Stimulated activated CD4-positive, alpha-beta T cell treated with anti-CD3 and anti-CD28 coated beads, Interleukin-4, amount 100 ng/mL, for 1 hour (primary cell): ENCODE measurements at regions not wholly inside any gene's neighbourhood (a gene's known extent, or its start where the extent isn't known, plus 50 kb on each side); places are given as distances from the start of the nearest gene placed in this dataset.
"Not testable (repeated sequence)": the region's sequence is repeated elsewhere in the genome, so short reads cannot be mapped to it uniquely, and the experiment has no call there.

Source experiments
- DNase-seq: peaks from one replicate; pipeline ENCODE4 v3.0.0-alpha.2; 2020

DNA sequence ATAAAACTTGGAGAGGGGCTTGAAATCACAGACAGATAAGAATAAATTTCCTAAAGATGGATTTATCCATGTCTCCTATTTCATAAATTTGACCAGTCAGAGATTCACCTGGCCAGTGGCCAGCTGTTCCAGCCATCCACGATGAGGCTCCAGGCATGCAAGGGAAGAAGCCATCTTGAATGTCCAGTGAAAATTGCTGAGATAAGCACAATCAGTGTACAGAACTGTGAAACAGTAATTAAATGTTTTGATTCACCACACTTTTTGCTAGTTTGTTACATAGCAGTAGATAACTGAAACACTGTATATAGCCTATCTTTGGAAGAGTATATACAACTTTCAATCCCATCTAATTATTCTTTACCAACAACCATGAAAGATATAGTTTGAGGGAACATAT, 163.5 kb downstream of the HINT1 start:
- no peak for DNase-seq

DNA sequence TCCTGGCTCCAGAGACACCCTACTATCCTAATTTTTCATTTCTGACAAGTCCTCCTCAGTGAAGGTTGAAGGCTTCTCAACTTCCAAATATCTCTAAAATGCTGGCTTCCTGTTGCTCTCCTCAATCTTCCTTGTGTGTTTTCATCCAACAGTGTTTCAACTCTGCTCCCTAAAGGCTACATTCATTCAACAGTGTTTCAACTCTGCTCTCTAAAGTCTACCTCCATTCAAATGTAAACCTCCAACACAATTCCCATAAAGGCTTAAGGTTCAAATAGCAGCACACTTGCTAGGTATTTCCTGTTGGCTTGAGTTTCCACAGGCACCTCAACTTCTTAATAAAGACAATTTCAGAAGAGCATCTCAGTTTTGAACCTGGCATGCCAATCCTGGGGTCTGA, 164.8 kb downstream of the HINT1 start:
- no peak for DNase-seq

DNA sequence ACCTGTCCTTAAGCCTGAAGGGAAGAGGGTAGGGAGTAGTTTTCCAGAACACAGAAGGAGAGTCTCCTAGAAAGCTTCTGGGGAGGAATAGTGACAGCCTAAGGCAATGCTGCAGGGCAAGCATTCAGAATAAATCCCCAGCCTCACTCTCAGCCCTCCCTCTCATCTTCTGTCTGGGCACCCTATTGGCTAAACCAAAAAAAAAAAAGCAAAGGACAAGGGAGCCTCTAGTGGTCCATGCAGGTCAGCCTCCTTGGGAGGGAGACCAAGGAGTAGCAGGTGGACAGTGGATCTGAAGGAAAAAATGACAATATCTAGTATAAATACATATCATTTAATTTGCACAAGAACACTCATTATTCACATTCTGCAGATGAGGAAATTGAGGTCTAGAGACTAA, 168.3 kb downstream of the HINT1 start:
- DNase-seq, result not testable (repeated sequence)

DNA sequence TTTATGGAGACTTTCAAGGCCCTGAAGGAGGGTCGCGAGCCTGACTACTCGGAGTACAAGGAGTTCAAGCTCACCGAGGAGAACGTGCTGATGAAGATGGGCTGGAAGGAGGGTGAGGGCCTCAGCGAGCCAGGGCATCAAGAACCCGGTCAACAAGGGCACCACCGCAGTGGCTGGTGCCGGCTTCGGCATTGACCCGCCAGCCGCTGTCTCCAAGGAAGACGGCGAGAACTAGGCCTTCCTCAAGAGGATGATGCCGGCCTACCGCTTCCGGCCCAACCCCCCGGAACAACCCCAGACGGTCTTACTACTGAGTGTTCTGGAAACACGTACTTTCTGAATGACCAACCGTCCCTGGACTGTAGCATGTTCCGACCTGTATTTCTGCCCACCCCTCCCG, 169.2 kb downstream of the HINT1 start:
- no peak for DNase-seq

DNA sequence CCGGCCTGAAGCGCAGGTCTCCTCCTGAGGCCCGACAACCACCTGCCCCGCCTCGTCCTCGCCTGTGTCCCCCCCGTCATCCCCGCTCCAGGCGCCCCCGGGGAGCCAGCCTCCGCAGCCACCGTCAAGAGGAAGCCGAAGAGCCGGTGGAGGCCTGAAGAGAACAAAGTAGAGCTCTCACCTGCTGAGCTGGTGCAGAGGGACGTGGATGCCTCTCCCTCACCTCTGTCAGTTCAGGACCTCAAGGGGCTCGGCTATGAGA, 169.9 kb downstream of the HINT1 start:
- DNase-seq, result no peak

DNA sequence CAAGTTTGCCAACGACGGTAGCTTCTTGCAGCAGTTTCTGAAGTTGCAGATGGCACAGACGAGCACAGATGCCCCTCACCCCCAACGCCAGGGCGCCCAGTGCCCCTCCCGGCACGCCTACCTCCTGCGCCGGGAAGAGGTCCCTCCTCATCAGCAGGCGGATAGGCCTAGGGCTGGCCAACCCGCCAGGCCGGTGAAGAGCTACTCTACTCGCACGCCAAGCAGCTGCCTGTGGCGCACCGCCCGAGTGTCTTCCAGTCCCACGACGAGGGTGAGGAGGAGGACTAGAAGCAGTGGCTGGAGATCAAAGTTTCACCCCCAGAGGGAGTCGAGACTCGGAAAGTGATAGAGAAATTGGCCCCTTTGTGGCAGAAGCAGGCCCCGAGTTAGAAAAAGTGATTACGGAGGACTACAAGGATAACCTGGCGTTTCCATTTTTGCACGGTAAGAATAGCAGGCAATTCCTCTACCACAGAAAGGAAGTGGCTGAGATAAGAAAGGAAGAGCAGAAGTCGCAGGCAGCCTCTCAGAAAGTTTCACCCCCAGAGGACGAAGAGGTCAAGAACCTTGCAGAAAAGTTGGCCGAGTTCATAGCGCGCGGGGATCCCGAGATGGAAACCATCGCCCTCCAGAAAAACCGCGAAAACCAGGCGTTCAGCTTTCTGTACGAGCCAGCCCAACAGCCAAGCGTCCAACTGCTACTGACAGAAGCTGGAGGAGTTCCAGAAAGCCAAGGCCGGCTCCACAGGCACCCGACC, 170.4 kb downstream of the HINT1 start:
- DNase-seq, result no peak

DNA sequence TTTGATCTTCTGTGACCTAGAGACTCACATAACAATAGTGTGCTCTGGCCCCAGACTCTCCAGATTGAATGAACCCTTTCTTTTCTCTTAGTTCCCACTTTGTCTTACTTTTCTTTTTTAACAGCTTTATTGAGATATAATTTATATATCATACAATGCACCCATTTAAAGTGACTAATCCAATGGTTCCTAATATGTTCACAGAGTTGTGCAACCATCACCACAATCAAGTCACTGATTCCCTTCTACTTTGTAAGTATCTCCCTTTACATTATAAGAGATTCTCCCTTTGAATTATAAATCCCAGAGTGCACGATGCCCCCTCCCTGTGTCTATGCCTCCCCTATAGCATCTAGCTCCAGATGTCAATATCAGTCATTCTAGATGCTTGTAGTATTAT, 172.4 kb downstream of the HINT1 start:
- no peak for DNase-seq

DNA sequence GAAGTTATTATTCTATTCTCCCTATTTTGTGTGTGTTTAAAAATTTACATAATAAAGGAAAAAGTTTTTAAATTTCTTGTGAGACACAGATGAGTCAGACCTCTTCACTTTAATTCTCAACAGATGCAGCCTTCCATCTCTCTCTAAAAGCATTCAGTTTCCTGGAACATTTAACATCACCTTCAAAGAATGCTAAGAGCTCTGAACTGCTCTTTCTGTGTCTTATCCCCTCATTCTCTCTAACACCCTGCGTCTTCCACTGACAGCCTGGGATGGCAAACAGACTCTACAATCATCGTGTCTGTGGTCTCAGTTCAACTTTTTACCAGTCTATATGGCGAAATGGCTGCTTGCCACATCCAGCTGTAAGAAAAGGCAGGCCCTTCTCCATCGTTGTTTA, 173.0 kb downstream of the HINT1 start:
- no peak for DNase-seq

DNA sequence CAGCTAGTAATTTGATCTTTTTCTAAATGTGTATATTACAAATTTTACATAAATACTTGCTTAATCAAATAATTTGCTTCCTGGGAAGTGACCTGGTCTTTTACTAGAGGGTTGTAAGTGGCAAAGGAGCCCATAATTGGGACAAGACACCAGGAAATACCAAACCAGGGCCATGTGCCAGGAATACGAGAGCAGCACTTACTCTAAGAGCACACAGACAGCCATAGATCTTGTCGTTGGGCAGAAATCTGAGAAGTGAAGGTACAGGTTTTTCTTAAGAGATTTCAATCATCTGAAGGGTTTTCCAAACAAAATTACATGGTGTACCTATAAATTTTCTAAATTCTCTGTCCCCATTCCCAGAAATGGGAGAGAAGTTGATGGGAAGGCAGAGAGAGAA, 179.3 kb downstream of the HINT1 start:
- no peak for DNase-seq

DNA sequence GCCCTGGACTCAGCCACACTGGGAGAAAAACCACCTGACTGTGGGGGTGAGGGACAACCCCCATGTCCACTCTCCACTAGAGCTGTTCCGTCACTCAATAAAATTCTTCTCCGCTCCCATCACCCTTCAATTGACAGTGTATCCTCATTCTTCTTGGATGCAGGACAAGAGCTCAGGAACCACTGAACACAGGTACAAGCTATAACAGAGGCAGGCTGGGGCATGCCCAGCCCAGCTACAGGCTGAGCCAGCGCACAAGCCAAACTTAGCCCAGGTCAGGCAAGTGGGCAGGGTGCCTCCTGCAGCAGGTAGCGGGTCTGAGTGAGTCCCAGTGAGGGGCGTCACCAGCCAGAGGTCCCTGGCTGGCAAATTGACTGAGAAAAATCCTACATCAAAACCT, 183.4 kb downstream of the HINT1 start:
- DNase-seq, result no peak

DNA sequence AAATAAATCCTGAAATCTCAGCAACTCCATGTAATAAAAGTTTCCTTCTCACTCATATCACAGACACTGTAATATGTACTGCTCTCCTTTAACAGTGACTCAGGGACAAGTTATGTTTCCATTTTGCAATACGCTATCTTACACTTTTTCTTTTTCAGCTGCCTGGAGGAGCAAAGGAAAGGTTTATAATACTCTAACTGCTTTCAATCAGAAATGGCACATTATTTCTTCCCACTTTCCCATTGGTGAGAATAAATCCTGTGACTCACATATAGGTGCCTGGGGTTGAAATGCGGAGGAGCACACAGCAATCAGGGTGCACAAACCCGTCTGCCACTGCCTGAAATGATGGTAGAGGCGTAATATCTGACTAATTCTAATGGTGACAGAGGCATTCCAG, 186.6 kb downstream of the HINT1 start:
- no peak for DNase-seq

DNA sequence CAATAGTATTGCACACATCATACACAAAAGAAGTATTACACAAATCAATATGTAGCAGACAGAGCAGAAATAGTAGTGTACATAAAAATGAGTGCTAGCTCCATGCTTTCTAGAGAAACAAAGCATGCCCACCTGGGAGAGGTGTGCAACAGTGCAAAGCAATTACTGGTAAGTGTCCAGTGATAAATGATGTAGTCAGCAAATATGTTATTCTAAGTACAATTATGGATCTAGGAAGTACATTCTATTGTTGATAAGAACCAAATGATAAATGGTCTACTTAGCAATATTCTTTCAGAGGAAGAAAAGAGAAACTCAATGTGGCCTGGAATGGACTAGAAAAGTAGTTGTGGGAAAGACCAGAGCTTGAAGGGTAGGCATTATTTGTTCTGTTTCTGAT, 188.6 kb downstream of the HINT1 start:
- DNase-seq, result no peak

DNA sequence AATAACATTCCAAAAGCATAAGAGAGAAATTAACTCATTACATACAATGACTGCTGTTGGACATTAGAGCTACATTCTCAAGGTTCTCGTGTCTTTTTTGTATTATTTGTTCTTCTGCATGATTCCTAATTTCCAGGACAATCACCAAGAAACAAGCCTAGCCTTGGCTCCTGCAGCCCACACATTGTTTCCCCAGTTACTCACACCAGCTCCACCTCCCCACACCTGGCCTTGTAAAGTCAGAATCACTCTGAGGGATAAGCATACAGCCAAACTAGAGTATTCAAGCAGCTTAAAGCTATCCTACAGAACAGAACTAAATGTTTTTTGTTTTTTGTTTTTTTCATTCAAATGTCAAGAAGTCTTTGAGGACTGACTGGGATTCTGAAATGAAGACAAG, 189.2 kb downstream of the HINT1 start:
- DNase-seq, result no peak

DNA sequence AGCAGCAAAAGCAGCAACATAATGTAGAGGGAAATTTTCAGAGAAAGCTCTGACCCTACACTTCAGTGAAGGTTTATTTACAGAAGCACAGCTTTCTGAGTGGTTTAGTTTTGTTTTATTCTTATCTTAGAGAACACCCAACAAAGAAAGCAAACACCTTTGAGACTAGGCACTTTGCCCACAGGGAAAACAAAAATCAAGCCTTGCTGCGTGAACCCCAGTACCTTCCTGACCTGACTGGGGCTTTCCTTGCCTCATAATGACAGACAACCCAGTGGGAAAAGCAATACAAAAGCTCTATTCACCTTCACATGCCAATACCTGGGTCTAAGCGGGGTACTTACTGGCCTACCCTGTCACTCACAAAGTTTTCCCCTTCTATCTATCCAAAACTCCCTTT, 189.8 kb downstream of the HINT1 start:
- no peak for DNase-seq

DNA sequence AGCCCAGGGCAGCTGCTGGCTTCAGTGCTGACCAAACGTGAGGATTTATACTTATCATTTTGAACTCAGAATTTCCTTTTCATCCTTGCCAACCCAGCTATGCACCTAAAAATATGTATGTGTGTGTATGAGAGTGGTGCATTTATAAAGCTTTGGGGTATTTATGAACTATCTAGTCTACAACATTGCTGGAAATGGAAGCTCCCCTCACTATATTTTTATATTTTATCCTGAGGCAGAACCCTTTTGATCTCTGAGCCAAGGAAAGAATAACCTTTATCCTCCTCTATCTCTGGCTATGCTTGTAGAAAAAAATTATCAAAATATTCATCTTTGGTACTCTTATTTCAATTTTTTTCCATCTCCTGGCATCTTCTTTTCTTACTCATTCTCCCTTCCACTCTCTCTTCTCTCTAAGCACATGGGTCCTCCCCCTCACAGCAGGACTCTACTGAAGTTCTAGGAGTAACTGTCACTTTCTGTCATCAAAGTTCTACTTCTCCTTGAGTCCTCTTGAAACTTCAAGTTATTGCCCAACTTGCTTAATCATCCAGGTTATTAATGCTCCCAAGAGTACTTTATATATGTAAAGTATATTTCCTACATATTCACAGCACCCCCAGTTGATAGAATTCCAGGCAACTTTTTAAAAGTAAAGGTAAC, 190.9 kb downstream of the HINT1 start:
- DNase-seq, result no peak

DNA sequence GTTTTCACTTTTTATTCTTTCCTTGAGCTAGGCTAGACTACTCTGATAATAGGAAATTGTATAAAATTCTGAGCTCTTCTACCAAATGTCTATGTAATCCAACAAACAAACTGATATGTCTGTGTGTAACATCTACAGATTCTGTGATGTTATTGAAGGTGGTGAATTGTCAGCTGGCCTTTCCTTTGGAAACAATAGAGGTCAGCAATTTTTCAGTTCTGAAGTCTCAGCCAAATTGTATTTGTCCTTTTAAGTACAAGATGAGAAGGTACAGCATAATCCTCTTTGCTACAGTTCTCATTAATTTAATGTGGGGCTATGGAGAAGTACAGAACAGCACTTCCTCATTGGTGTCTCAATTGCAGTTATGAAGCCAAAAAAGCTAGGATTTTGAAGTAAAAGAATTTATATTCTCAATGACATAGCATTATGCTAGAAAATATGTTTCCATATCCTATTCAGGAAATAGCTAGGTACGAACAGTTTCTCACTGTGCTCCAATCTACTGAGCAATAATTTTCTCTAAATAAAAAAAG, 198.0 kb downstream of the HINT1 start:
- DNase-seq, result no peak

DNA sequence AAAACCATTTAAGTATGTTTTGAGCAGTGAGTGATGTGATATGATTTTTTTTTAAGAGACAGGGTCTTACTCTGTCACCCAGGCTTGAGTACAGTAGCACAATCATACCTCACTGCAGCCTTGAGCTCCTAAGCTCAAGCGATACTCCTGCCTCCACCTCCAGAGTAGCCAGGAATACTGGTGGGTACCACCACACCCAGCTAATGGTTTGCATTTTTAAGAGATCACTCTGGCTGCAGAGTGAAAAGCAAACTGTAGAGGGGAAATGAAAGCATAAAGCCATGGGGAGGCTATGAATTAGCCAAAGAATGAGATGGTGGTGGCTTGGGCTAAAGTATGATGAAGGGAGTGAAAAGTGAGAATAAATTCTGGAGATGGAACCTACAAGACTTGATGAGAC, 199.1 kb downstream of the HINT1 start:
- no peak for DNase-seq

DNA sequence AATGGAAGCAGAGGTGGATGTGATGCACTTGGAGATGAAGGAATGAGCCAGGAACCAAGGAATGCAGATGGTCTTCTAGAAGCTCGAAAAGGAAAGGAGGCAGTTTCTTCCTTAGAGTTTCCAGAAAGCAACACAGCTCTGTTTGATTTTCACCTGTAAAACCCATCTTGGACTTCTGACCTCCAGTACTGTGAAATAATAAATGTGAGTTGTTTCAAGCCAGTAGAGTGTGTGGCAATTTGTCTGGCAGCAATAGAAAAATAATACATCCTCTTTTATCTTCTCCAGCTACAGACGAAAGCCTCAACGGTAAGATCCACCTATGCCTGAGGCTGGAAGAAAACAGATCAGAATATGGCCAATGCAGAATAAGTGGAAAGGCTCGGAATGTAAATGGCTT, 199.7 kb downstream of the HINT1 start:
- no peak for DNase-seq

DNA sequence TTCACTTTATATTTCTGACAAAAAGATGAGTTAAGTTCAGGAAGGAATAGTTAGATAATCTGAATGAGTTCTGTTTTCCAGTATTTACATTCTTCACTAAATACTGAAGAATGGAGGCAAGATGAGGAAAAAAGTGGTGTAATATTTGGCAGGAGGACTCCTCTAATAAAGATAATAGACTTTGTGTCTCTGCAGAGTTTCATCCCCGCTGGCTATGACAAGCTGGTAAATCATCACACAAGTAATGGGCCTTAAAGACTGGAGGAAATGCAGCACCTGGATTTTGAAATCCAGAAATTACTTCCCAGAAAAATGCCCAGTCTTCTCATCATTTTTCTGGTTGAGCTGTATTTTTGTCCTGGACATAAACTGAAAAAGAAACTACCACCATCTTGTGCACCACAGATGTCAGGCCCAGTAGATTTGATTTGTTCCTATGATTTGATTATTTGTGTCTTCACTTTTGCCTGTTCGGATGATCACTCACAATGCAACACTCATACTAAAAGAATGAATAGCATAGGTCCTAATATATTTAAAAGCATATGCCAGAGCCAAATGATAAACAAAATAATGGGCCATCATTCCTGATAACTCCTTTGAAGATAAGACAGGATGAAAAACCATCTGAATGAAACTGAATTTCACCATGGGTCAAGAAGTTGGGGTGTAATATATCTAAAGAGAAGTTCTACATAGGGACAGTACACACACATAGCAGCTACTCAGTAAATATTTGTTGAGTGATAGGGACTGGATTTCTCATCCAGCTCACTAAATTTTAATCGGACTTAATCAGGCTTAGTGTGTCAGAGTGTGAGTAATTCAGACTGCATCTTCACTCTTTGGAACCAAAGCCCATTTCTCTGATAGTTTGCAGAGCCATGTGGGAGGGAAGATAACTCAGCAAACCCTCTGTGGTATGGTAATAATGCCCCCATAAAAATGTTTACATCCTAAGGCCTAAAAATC, 200.5 kb downstream of the HINT1 start:
- no peak for DNase-seq

DNA sequence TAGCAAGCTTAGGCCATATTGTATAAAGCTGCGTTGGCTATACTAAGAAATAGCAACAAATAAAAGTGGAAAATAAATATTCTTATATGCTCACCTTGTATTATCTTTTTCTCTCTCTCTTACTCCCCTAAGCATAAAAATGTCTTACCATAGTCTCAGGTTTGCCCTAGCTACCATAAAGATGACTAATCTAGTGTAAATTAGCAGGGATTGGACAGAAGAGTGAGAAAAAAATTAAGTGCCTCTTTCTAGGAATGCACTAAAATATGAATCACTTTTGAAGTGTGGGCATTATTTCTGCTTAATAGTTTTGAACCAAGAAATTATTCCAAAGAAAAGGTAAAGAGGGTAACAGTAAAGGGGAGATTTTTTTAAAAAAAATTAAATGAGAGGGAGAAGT, 201.3 kb downstream of the HINT1 start:
- DNase-seq, result no peak

DNA sequence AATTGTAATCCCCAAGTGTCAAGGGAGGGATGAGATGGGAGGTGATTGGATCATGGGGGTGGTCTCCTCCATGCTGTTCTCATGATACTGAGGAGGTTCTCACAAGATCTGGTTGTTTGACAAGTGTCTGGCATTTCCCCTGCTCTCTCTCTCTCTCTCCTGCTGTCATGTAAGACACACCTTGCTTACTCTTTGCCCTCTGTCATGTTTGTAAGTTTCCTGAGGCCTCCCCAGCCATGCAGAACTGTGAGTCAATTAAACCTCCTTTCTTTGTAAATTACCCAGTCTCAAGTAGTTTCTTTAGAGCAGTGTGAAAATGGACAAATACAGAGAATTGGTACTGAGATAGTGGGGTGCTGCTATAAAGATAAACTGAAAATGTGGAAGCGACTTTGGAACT, 207.9 kb downstream of the HINT1 start:
- DNase-seq, result no peak

DNA sequence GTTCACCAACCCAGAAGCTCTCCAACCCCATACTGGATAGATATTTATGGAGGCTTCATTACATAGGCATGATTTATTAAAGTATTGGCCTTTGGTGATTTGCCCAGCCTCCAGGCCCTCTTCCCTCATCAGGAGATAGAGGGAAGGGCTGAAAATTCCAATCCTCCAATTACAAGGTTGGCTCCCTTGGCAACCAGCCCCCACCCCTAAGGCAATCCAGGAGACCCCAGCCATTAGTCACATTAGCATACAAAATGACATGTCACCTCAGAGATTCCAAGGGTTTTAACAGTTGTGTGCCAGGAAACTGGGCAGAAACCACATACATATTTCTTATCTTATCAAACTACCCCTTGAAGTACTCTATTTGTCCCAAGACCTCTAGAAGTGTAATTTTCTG, 210.0 kb downstream of the HINT1 start:
- no peak for DNase-seq

DNA sequence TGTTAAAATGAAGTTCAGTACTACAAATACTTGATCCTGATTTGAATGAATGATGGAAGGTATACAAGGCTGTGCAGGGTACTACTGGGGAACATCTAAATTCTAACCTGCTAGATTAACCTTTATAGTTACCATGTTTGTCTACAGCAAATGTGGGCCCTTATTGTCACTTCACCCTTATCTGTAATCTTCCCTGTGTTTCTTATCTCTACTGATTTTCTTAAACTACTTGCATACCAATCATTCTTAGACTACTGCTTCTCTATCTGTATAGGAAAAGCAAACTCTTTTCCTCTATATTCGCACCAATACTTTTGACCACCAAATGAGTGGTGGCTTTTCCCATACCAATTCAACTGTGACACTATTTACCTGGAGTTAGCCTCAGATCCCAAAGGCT, 210.7 kb downstream of the HINT1 start:
- no peak for DNase-seq

DNA sequence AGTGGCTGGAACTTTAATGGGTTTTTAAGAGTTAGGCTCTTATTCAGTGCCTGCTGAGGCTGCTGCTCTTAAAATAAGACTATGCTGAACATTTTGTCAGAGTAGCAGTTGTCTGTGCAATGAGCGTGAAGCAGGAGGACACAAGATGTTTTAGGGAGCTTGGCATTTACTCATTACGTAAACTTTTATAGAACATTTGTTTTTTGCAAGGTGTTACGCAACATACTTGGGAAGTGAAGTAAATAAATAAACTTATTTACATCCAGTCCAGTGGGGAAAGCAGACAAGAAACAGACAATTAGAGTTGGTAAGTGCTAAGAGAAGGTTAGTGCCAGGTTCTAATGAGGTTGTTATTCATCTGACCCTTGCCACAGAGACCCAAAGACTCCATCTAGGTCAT, 226.0 kb downstream of the HINT1 start:
- no peak for DNase-seq
